ENCODE measurements at regions not wholly inside any gene's neighbourhood (a gene's known extent, or its start where the extent isn't known, plus 50 kb on each side); places are given as distances from the start of the nearest gene placed in this dataset.

GRCh38 chr21:39124681-39125251, 58.5 kb downstream of the PSMG1 start:
- DNase-seq (ENCODE audit: low read depth), result no peak

GRCh38 chr21:39123375-39123774, 59.9 kb downstream of the PSMG1 start:
- DNase-seq (ENCODE audit: low read depth), result no peak

- no peak for DNase-seq (ENCODE audit: low read depth)
Measured at GRCh38 chr21:39121600-39122355, 61.5 kb downstream of the PSMG1 start.

DNA sequence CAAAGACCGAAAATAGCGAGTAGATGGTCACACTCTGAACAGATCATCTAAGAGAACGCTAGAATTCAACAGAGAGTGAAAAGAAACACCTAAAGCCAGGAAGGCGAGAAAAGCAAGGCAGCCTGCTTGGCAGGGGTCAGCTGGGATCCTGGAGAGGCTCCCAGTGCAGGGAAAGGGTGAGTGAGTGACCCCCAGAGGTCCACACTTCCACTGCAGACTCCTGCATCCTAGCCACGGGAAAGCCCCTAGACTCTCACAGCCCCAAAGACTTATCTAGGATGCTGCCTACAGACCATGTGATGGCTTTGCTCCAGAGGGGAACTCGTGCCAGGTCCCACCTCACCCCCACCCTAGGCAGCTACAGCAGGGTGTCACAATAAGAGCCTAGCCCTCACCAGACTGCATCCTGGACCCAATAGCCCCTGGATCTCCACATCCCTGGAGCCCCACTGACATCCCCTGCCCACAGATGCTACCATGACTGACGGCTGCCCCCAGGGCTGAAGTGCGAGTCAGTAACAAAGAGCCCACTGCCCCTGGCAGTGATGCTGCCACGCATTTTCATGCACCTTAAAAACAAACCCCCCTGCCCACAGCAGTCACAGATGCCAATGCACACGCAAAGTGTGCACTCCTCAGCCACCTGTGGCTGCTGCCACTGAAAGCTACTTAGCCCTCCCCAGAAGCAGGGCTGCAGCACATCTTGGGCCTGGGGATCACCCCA, 62.2 kb downstream of the PSMG1 start:
- no peak for DNase-seq (ENCODE audit: low read depth)

DNA sequence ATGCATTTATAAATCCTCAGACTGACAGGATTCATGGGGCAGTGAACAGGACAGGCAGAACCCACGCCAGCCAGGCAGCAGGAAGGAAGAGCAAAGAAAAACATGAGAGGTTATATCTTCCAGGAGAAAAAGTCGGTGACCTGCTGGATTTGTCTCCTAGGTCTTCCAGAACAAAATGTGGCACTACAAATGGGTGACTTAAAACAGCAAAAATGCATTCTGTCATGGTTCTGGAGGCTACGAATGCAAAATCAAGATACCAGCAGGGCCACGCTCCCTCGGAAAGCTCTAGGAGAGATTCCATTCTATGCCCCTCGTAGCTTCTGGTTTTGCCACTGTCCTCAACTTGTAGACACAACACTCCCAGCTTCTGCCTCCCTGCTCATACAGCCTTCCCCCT, 63.4 kb downstream of the PSMG1 start:
- DNase-seq (ENCODE audit: low read depth), result no peak

- DNase-seq (ENCODE audit: low read depth), result no peak
Measured at GRCh38 chr21:39118604-39119215, 64.5 kb downstream of the PSMG1 start.

DNA sequence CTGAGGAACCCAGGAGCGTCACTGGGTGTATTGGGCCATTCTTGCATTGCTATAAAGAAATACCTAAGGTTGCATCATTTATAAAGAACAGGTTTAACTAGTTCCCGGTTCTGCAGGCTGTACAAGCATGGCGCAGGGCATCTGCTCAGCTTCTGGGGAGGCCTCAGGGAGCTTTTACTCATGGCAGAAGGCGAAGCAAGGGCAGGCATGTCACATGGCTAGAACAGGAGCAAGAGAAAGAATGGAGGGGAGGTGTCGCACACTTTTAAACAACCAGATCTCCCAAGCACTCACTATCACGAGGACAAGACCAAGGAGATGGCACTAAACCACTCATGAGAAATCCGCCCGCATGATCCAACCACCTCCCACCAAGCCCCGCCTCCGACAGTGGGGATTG, 65.2 kb downstream of the PSMG1 start:
- no peak for DNase-seq (ENCODE audit: low read depth)

DNA sequence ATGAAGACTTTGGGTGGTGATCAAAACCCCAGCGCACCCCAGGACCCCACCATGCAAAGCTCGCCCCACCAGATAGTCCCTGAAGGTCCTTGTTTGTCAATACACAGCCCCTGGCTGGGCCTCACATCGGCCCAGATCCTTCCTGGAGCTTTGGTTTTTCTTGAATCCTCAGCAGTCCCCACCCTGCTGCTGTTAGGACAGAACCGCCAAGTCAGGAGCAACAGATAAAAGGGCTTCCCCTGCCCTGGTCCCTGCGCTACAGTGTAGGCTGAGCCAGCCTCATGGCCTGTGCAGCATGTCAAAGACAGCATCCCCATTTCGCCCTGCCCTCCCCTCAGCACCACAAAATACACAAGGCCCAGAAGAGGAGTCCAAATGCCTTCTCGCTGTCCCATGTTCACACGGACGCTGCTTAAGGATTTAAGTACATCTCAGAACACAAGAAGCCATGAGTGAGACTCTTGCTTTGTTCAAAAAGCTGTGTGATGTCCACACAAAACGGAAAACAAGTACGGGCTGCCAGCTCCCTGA, 65.7 kb downstream of the PSMG1 start:
- DNase-seq (ENCODE audit: low read depth), result no peak

- no peak for DNase-seq (ENCODE audit: low read depth)
Measured at GRCh38 chr21:39116761-39117439, 66.4 kb downstream of the PSMG1 start.

DNA sequence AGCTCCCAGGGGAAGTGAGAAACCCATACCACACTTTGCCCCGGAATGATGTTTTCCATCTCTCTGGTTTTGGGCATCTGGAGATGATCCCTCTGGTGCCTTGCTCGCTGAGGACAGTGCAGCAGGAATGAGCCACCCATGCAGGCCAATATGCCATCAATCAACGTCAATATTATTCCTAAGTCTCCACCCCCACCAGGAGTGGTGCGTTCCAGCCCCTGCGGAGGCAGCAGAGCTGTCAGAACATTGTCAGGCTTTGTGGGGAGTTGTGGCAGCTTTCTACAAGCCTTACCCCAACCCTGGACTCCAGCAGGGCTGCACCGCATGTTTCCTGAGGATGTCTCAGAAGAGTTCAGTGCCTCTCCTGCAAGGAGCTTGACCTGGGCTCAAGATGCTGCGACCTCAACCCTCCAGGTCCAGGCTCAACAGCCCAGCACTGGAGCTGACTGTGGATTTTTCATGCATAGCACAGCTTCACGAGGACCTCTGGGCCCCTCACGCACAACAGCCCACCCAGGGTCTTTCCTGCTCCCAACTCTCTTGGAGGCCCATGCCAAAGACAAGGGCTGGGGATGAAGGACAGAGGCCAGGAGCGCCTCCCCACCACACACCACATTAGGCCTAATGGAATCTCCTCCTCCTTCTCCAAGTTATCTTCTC, 67.5 kb downstream of the PSMG1 start:
- no peak for DNase-seq (ENCODE audit: low read depth)

GRCh38 chr21:39114871-39115575, 68.2 kb downstream of the PSMG1 start:
- DNase-seq (ENCODE audit: low read depth), result no peak

GRCh38 chr21:39111931-39112550, 71.2 kb downstream of the PSMG1 start:
- DNase-seq (ENCODE audit: low read depth), result no peak

GRCh38 chr21:39110431-39110830, 72.8 kb downstream of the PSMG1 start:
- no peak for DNase-seq (ENCODE audit: low read depth)

- no peak for DNase-seq (ENCODE audit: low read depth)
Measured at GRCh38 chr21:39109596-39110210, 73.5 kb downstream of the PSMG1 start.

DNA sequence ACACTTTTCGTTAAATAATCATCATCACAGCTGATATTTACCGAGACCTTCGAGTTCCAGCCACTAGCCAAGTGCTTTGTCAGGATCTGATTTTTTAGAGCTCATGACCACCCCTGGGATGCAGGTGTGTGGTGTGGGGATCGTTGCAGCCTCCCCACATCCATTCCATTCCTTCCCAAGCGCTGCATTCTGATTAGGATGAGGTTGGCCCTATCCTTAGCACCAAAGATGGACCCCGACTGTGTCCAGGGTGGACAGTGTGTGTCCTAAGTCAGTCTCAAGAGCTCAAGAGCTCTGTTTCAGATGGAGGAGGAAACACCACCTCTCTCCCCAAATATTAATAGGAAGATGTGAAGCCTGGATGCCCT, 74.1 kb downstream of the PSMG1 start:
- no peak for DNase-seq (ENCODE audit: low read depth)

GRCh38 chr21:39108291-39109162, 74.7 kb downstream of the PSMG1 start:
- DNase-seq (ENCODE audit: low read depth), result no peak

- no peak for DNase-seq (ENCODE audit: low read depth)
Measured at GRCh38 chr21:39107739-39108138, 75.5 kb downstream of the PSMG1 start.

- no peak for DNase-seq (ENCODE audit: low read depth)
Measured at GRCh38 chr21:39106881-39107462, 76.3 kb downstream of the PSMG1 start.

- DNase-seq (ENCODE audit: low read depth), result no peak
Measured at GRCh38 chr21:39105836-39106235, 77.4 kb downstream of the PSMG1 start.

Measured in GM04504 (cell line).